ENCODE measurements at regions not wholly inside any gene's neighbourhood (a gene's known extent, or its start where the extent isn't known, plus 50 kb on each side); places are given as distances from the start of the nearest gene placed in this dataset.

DNA sequence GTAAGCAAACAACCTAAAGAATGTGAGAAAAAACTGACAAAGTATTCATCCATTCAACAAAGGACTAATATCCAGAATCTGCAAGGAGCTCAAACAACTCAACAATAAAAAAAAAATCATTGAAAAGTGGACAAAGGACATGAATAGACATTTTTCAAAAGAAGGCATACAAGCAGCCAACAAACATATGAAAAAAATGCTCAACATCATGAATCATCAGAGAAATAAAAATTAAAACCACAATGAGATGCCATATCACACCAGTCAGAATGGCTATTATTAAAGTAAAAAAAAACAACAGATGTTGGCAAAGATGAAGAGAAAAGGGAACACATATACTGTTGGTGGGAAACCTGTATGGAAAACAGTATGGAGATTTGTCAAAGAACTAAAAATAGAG lies 120.7 kb upstream of the ADGRL3 start:
- DNase-seq (ENCODE audit: low spot score) (no peak), ATAC-seq (no peak)
- no peak for TF ChIP-seq SMAD3 (CRISPR knock-in tag; IDR thresholded peaks at IDR 0.05; ENCODE audit: borderline replicate concordance)
- TF ChIP-seq, protein P1, sequence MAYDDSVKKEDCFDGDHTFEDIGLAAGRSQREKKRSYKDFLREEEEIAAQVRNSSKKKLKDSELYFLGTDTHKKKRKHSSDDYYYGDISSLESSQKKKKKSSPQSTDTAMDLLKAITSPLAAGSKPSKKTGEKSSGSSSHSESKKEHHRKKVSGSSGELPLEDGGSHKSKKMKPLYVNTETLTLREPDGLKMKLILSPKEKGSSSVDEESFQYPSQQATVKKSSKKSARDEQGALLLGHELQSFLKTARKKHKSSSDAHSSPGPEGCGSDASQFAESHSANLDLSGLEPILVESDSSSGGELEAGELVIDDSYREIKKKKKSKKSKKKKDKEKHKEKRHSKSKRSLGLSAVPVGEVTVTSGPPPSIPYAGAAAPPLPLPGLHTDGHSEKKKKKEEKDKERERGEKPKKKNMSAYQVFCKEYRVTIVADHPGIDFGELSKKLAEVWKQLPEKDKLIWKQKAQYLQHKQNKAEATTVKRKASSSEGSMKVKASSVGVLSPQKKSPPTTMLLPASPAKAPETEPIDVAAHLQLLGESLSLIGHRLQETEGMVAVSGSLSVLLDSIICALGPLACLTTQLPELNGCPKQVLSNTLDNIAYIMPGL (CRISPR knock-in tag; IDR thresholded peaks at IDR 0.05): no peak
- no peak for TF ChIP-seq ESRRA (CRISPR knock-in tag; IDR thresholded peaks at IDR 0.05; ENCODE audit: borderline replicate concordance)
- no peak for TF ChIP-seq ZNF416 (CRISPR knock-in tag; IDR thresholded peaks at IDR 0.05)
- no peak for TF ChIP-seq ELF4 (CRISPR knock-in tag; IDR thresholded peaks at IDR 0.05; ENCODE audit: low read depth)
- no peak for TF ChIP-seq NFATC4 (CRISPR knock-in tag; IDR thresholded peaks at IDR 0.05)
- TF ChIP-seq HMGA2 (CRISPR knock-in tag; IDR thresholded peaks at IDR 0.05): no peak
- TF ChIP-seq, protein P2, sequence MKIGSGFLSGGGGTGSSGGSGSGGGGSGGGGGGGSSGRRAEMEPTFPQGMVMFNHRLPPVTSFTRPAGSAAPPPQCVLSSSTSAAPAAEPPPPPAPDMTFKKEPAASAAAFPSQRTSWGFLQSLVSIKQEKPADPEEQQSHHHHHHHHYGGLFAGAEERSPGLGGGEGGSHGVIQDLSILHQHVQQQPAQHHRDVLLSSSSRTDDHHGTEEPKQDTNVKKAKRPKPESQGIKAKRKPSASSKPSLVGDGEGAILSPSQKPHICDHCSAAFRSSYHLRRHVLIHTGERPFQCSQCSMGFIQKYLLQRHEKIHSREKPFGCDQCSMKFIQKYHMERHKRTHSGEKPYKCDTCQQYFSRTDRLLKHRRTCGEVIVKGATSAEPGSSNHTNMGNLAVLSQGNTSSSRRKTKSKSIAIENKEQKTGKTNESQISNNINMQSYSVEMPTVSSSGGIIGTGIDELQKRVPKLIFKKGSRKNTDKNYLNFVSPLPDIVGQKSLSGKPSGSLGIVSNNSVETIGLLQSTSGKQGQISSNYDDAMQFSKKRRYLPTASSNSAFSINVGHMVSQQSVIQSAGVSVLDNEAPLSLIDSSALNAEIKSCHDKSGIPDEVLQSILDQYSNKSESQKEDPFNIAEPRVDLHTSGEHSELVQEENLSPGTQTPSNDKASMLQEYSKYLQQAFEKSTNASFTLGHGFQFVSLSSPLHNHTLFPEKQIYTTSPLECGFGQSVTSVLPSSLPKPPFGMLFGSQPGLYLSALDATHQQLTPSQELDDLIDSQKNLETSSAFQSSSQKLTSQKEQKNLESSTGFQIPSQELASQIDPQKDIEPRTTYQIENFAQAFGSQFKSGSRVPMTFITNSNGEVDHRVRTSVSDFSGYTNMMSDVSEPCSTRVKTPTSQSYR (CRISPR knock-in tag; IDR thresholded peaks at IDR 0.05): no peak
- ChIA-PET CTCF (no interaction called here), POLR2A (no interaction called here)
- H3K4me3 Mint-ChIP-seq: no peak overlapping the region
- no peaks in the 10 kb centered on the region for H3K4me1 Mint-ChIP-seq
- peaks cover 18% of the 10 kb centered on the region for H3K9me3 Mint-ChIP-seq
- H3K36me3 Mint-ChIP-seq: no peaks in the 10 kb centered on the region
- no peaks in the 10 kb centered on the region for H3K27me3 Mint-ChIP-seq (ENCODE audit: low read depth)
- H3K27ac Mint-ChIP-seq: no peak overlapping the region

DNA sequence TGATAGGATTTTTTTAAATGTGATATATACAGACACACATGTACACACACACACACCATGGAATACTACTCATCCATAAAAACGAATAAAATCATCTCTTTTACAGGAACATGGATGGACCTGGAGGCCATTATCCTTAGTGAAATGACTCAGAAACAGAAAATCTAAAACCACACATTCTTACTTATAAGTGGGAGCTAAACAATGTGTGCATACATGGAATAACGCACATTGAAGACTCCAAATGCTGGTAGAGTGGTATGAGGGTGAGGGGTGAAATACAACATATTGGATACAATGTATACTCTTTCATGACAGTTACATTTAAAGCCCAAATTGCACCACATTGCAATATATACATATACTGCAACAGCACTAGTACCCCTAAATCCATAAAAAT lies 120.2 kb upstream of the ADGRL3 start:
- Mint-ChIP-seq H3K4me3 (no peak overlapping the region), H3K4me1 (no peaks in the 10 kb centered on the region), H3K27ac (no peak overlapping the region), H3K27me3 (ENCODE audit: low read depth) (no peaks in the 10 kb centered on the region), H3K36me3 (no peaks in the 10 kb centered on the region), H3K9me3 (peaks cover 18% of the 10 kb centered on the region)
- TF ChIP-seq CREB1 (CRISPR knock-in tag; IDR thresholded peaks at IDR 0.05) (no peak), ZNF423 (CRISPR knock-in tag; IDR thresholded peaks at IDR 0.05) (no peak), JAZF1 (CRISPR knock-in tag; IDR thresholded peaks at IDR 0.05) (no peak), ETV6 (CRISPR knock-in tag; IDR thresholded peaks at IDR 0.05) (no peak), FOXP1 (CRISPR knock-in tag; IDR thresholded peaks at IDR 0.05; ENCODE audit: borderline replicate concordance) (no peak), CBFB (CRISPR knock-in tag; IDR thresholded peaks at IDR 0.05; ENCODE audit: low read depth) (no peak), PRRX2 (CRISPR knock-in tag; IDR thresholded peaks at IDR 0.05) (no peak)
- TF ChIP-seq, protein P3, sequence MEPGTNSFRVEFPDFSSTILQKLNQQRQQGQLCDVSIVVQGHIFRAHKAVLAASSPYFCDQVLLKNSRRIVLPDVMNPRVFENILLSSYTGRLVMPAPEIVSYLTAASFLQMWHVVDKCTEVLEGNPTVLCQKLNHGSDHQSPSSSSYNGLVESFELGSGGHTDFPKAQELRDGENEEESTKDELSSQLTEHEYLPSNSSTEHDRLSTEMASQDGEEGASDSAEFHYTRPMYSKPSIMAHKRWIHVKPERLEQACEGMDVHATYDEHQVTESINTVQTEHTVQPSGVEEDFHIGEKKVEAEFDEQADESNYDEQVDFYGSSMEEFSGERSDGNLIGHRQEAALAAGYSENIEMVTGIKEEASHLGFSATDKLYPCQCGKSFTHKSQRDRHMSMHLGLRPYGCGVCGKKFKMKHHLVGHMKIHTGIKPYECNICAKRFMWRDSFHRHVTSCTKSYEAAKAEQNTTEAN (CRISPR knock-in tag; IDR thresholded peaks at IDR 0.05): no peak
- TF ChIP-seq, protein P4, sequence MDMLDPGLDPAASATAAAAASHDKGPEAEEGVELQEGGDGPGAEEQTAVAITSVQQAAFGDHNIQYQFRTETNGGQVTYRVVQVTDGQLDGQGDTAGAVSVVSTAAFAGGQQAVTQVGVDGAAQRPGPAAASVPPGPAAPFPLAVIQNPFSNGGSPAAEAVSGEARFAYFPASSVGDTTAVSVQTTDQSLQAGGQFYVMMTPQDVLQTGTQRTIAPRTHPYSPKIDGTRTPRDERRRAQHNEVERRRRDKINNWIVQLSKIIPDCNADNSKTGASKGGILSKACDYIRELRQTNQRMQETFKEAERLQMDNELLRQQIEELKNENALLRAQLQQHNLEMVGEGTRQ (CRISPR knock-in tag; IDR thresholded peaks at IDR 0.05): no peak
- TF ChIP-seq, protein P5, sequence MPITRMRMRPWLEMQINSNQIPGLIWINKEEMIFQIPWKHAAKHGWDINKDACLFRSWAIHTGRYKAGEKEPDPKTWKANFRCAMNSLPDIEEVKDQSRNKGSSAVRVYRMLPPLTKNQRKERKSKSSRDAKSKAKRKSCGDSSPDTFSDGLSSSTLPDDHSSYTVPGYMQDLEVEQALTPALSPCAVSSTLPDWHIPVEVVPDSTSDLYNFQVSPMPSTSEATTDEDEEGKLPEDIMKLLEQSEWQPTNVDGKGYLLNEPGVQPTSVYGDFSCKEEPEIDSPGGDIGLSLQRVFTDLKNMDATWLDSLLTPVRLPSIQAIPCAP (CRISPR knock-in tag; IDR thresholded peaks at IDR 0.05): no peak
- TF ChIP-seq, protein P6, sequence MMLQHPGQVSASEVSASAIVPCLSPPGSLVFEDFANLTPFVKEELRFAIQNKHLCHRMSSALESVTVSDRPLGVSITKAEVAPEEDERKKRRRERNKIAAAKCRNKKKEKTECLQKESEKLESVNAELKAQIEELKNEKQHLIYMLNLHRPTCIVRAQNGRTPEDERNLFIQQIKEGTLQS (CRISPR knock-in tag; conservative IDR thresholded peaks at IDR 0.05): no peak
- TF ChIP-seq, protein P7, sequence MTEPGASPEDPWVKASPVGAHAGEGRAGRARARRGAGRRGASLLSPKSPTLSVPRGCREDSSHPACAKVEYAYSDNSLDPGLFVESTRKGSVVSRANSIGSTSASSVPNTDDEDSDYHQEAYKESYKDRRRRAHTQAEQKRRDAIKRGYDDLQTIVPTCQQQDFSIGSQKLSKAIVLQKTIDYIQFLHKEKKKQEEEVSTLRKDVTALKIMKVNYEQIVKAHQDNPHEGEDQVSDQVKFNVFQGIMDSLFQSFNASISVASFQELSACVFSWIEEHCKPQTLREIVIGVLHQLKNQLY (CRISPR knock-in tag; IDR thresholded peaks at IDR 0.05): no peak
- POLR2A ChIA-PET: no interaction called here
- ATAC-seq (no peak), DNase-seq (ENCODE audit: low spot score) (no peak)
- CTCF ChIA-PET: no interaction called here

Data from WTC11 (cell line).